Natural killer cell (primary cell): ENCODE measurements at regions not wholly inside any gene's neighbourhood (a gene's known extent, or its start where the extent isn't known, plus 50 kb on each side); places are given as distances from the start of the nearest gene placed in this dataset.

ENCODE experiments used
- ATAC-seq, 3 donors: fragments of 150-1000 bp in 2 of 3; fragments of 200-7000 bp in 1 of 3; cut with Tn5 transposase; 1 replicate in 1 of 3; 2 replicates in 2 of 3; pipeline ENCODE4 v1.10.0; 2021; ENCODE audit warnings: mild to moderate bottlenecking in 2 of 3, moderate library complexity in 2 of 3
- DNase-seq, 2 donors: peaks; one replicate each; pipeline versions ENCODE4 v3.0.0 to v3.0.0-alpha.2; 2013 to 2021; ENCODE audit warnings: mixed read lengths in 1 of 2
- H3K27ac ChIP-seq: one replicate; pipeline ENCODE4 v1.5.1; 2013; ENCODE audit warnings: mild to moderate bottlenecking, low read length
- H3K27me3 ChIP-seq: one replicate; pipeline ENCODE4 v1.6.1; 2013; ENCODE audit warnings: low read length; ENCODE audit not compliant: control insufficient read depth, insufficient read depth
- H3K36me3 ChIP-seq: one replicate; pipeline ENCODE4 v1.6.1; 2013; ENCODE audit warnings: low read length; ENCODE audit not compliant: control insufficient read depth, insufficient read depth
- H3K4me1 ChIP-seq: one replicate; pipeline ENCODE4 v1.6.1; 2013; ENCODE audit warnings: low read length; ENCODE audit not compliant: control insufficient read depth, insufficient read depth
- H3K4me3 ChIP-seq: one replicate; pipeline ENCODE4 v1.5.1; 2013; ENCODE audit warnings: low read length
- H3K9me3 ChIP-seq: one replicate; pipeline ENCODE4 v1.6.1; 2013; ENCODE audit warnings: low read length; ENCODE audit not compliant: control insufficient read depth, insufficient read depth
- H3K27ac Mint-ChIP-seq, 2 donors: one replicate each; pipeline ENCODE4 v1.8.0; 2022; ENCODE audit warnings: mild to moderate bottlenecking in 2 of 2, mixed read lengths in 2 of 2, moderate library complexity in 1 of 2
- H3K27me3 Mint-ChIP-seq, 2 donors: one replicate each; pipeline ENCODE4 v1.8.0; 2022; ENCODE audit warnings: low read depth in 2 of 2, mixed read lengths in 2 of 2
- H3K36me3 Mint-ChIP-seq: one replicate; pipeline ENCODE4 v1.8.0; 2022; ENCODE audit warnings: mixed read lengths
- H3K4me1 Mint-ChIP-seq, 2 donors: one replicate each; pipeline ENCODE4 v1.8.0; 2022; ENCODE audit warnings: mixed read lengths in 2 of 2
- H3K4me3 Mint-ChIP-seq: one replicate; pipeline ENCODE4 v1.8.0; 2022; ENCODE audit warnings: mild to moderate bottlenecking, moderate library complexity, mixed read lengths
- H3K9me3 Mint-ChIP-seq, 2 donors: one replicate each; pipeline ENCODE4 v1.8.0; 2022; ENCODE audit warnings: mixed read lengths in 2 of 2
- CTCF ChIP-seq: fragments of 200-600 bp; IDR thresholded peaks from one replicate; pipeline ENCODE4 v1.8.0; 2022; ENCODE audit warnings: antibody characterized with exemption
- whole genome bisulfite sequencing: methylation state at CpG from one replicate; pipeline ENCODE4 v1.1.7; 2013; ENCODE audit warnings: missing lambda C conversion rate; ENCODE audit not compliant: insufficient coverage; 5-methylcytosine and 5-hydroxymethylcytosine counted together
- intact Hi-C: fragments of 100-400 bp; cut with micrococcal nuclease; formaldehyde crosslinking; loops from one replicate; pipeline ENCODE4 v1.14.2; 2022

- ATAC-seq = no peak
- Mint-ChIP-seq H3K27me3 (peaks cover 0 to 6% of the 10 kb centered on the region in 2 donors), H3K9me3 (no peaks in the 10 kb centered on the region), H3K27ac (no peak overlapping the region), H3K4me1 (no peaks in the 10 kb centered on the region), H3K36me3 (no peaks in the 10 kb centered on the region), H3K4me3 (no peak overlapping the region)
- H3K9me3 ChIP-seq = no peaks in the 10 kb centered on the region
- 78% methylated on average over 8 of the region's 8 CpGs for WGBS
- no peak for TF ChIP-seq CTCF
- no peaks in the 10 kb centered on the region for H3K27me3 ChIP-seq
- intact Hi-C loops = no loop called here
- no peaks in the 10 kb centered on the region for H3K36me3 ChIP-seq
- DNase-seq = no peak
- H3K4me1 ChIP-seq = no peaks in the 10 kb centered on the region
- no peak overlapping the region for H3K4me3 ChIP-seq
- no peak overlapping the region for H3K27ac ChIP-seq
Observed at GRCh38 chr9:1832960-1833359, 182.2 kb upstream of the SMARCA2 start.

DNA sequence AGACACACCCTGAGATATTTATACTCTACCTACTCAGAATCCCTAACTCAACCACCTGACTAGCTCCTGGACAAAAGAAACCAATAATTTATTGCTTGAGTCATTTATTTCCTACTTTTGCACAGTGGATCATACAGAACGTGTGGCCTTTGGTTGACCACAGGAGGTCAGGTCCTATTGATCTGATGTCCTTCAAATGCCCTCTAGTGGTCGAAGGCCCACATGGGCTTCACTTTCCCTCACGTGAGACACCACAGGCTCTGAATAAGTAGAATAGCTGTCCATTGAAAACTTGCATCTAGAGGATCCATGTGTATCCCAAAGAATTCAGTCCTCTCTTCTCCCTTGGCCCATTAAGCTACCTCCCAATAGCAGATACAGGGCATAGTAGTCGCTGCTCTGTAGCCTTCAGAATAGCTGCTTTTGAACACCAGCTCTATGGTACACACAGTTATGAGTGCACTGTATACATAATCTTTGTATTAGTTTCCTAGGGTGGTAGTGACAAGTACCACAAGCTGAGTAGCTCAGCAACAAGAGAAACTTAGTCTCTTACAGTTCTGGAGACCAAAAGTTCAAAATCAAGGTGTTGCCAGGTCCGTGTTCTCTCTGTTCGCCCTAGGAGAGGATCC is 177.6 kb upstream of the SMARCA2 start:
- Histone ChIP-seq H3K36me3 (no peaks in the 10 kb centered on the region), H3K27ac (no peak overlapping the region), H3K9me3 (no peaks in the 10 kb centered on the region), H3K4me1 (no peaks in the 10 kb centered on the region), H3K27me3 (no peaks in the 10 kb centered on the region), H3K4me3 (no peak overlapping the region)
- 58% methylated on average over 6 of the region's 6 CpGs for WGBS
- no peak overlapping the region for H3K4me3 Mint-ChIP-seq
- no peak for TF ChIP-seq CTCF
- ATAC-seq (peak in 1 of 3 donors; percentile 10), DNase-seq (peak in 1 of 2 donors; percentile 3)
- H3K27ac Mint-ChIP-seq = no peak overlapping the region
- H3K27me3 Mint-ChIP-seq = peaks cover 0 to 8% of the 10 kb centered on the region in 2 donors
- no peaks in the 10 kb centered on the region for H3K4me1 Mint-ChIP-seq
- no peaks in the 10 kb centered on the region for H3K9me3 Mint-ChIP-seq
- no peaks in the 10 kb centered on the region for H3K36me3 Mint-ChIP-seq
- intact Hi-C loops = no loop called here

GRCh38 chr9:1839909-1840308 is 175.2 kb upstream of the SMARCA2 start:
- 90% methylated on average over 6 of the region's 6 CpGs for WGBS
- H3K4me3 Mint-ChIP-seq = no peak overlapping the region

More at GRCh38 chr9:1839909-1840308, 175.2 kb upstream of the SMARCA2 start:
- H3K27me3 Mint-ChIP-seq = peaks cover 0 to 8% of the 10 kb centered on the region in 2 donors
- no peak for TF ChIP-seq CTCF
- intact Hi-C loops = no loop called here
- Histone ChIP-seq H3K4me3 (no peak overlapping the region), H3K27ac (no peak overlapping the region), H3K9me3 (no peaks in the 10 kb centered on the region), H3K36me3 (no peaks in the 10 kb centered on the region), H3K4me1 (no peaks in the 10 kb centered on the region), H3K27me3 (no peaks in the 10 kb centered on the region)
- DNase-seq (no peak), ATAC-seq (no peak)
- no peak overlapping the region for H3K27ac Mint-ChIP-seq
- H3K9me3 Mint-ChIP-seq = no peaks in the 10 kb centered on the region
- H3K4me1 Mint-ChIP-seq = no peaks in the 10 kb centered on the region
- H3K36me3 Mint-ChIP-seq = no peaks in the 10 kb centered on the region
